ENCODE measurements at regions not wholly inside any gene's neighbourhood (a gene's known extent, or its start where the extent isn't known, plus 50 kb on each side); places are given as distances from the start of the nearest gene placed in this dataset.

DNA sequence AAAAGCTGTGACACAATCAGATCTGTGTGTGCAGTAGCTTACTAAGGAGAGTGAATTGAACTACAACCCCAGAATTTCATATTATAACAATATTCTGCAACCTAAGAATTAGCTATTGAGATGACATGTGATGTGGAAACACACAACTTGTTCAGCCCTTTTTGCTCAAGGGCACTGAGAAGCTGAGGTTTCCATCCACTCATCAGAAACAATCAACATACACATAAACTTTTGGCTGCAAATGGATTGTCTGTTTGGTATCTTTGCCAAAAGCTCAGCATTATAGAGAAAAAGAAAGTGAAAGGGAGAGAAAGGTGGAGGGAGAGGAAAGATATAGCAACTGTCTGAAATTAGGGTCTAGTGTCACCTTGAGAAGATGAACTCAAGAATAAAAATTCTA lies 117.2 kb upstream of the KLF7 start:
- Histone ChIP-seq H3K4me1 (ENCODE audit: control insufficient read depth in 1 of 2, low read depth in 2 of 2) (no peaks in the 10 kb centered on the region), H3K9me3 (no peaks in the 10 kb centered on the region), H3K27ac (no peak overlapping the region), H3K4me3 (no peak overlapping the region), H3K36me3 (no peaks in the 10 kb centered on the region), H3K27me3 (replicated peaks; ENCODE audit: insufficient read depth) (no peaks in the 10 kb centered on the region)
- TF ChIP-seq, protein P1, sequence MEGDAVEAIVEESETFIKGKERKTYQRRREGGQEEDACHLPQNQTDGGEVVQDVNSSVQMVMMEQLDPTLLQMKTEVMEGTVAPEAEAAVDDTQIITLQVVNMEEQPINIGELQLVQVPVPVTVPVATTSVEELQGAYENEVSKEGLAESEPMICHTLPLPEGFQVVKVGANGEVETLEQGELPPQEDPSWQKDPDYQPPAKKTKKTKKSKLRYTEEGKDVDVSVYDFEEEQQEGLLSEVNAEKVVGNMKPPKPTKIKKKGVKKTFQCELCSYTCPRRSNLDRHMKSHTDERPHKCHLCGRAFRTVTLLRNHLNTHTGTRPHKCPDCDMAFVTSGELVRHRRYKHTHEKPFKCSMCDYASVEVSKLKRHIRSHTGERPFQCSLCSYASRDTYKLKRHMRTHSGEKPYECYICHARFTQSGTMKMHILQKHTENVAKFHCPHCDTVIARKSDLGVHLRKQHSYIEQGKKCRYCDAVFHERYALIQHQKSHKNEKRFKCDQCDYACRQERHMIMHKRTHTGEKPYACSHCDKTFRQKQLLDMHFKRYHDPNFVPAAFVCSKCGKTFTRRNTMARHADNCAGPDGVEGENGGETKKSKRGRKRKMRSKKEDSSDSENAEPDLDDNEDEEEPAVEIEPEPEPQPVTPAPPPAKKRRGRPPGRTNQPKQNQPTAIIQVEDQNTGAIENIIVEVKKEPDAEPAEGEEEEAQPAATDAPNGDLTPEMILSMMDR (IDR thresholded peaks at IDR 0.05), result no peak
- ATAC-seq (ENCODE audit: insufficient number of reproducible peaks, low FRiP score, low read depth) (no peak), DNase-seq (ENCODE audit: low spot score) (no peak)

DNA sequence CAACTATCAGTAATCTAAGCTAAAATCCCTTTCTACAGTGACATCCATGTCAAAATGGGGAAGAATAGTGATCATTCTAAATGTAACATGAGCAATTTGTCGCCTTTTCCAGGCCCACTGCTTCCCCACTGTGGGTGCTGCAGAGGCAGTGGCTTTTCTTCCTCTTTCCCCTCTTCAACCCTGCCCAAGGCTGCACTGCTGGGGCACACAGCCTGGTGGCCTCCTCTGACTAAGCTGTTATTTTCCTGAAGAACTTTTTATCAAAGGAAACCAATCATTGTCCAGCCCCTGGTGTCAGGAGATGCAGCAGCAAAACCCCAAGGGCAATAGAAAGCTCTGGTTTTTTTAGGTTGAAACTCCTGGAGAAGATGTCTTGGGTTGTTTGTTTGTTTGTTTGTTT lies 117.6 kb upstream of the KLF7 start:
- DNase-seq (ENCODE audit: low spot score), result no peak
- TF ChIP-seq, protein P1 (IDR thresholded peaks at IDR 0.05), result no peak
- no peaks in the 10 kb centered on the region for H3K27me3 ChIP-seq (replicated peaks; ENCODE audit: insufficient read depth)
- H3K27ac ChIP-seq, result no peak overlapping the region
- no peaks in the 10 kb centered on the region for H3K36me3 ChIP-seq
- no peaks in the 10 kb centered on the region for H3K9me3 ChIP-seq
- H3K4me1 ChIP-seq (ENCODE audit: control insufficient read depth in 1 of 2, low read depth in 2 of 2), result no peaks in the 10 kb centered on the region
- no peak for ATAC-seq (ENCODE audit: insufficient number of reproducible peaks, low FRiP score, low read depth)
- no peak overlapping the region for H3K4me3 ChIP-seq

GRCh38 chr2:207284556-207285472 lies 119.1 kb upstream of the KLF7 start:
- Histone ChIP-seq H3K27ac (no peak overlapping the region), H3K9me3 (no peaks in the 10 kb centered on the region)
- ATAC-seq (ENCODE audit: insufficient number of reproducible peaks, low FRiP score, low read depth), result no peak

GRCh38 chr2:207285473-207285815 lies 119.7 kb upstream of the KLF7 start:
- DNase-seq (ENCODE audit: low spot score), result no peak
- no peak overlapping the region for H3K4me3 ChIP-seq
- H3K27ac ChIP-seq, result no peak overlapping the region
- no peaks in the 10 kb centered on the region for H3K27me3 ChIP-seq (replicated peaks; ENCODE audit: insufficient read depth)
- no peaks in the 10 kb centered on the region for H3K9me3 ChIP-seq
- TF ChIP-seq, protein P1 (IDR thresholded peaks at IDR 0.05), result no peak
- H3K36me3 ChIP-seq, result no peaks in the 10 kb centered on the region
- no peaks in the 10 kb centered on the region for H3K4me1 ChIP-seq (ENCODE audit: control insufficient read depth in 1 of 2, low read depth in 2 of 2)
- no peak for ATAC-seq (ENCODE audit: insufficient number of reproducible peaks, low FRiP score, low read depth)

More at GRCh38 chr2:207284556-207285472, 119.1 kb upstream of the KLF7 start:
- Histone ChIP-seq H3K4me1 (ENCODE audit: control insufficient read depth in 1 of 2, low read depth in 2 of 2) (no peaks in the 10 kb centered on the region), H3K36me3 (no peaks in the 10 kb centered on the region), H3K27me3 (replicated peaks; ENCODE audit: insufficient read depth) (no peaks in the 10 kb centered on the region), H3K4me3 (no peak overlapping the region)
- TF ChIP-seq, protein P1 (IDR thresholded peaks at IDR 0.05), result no peak
- DNase-seq (ENCODE audit: low spot score), result no peak

DNA sequence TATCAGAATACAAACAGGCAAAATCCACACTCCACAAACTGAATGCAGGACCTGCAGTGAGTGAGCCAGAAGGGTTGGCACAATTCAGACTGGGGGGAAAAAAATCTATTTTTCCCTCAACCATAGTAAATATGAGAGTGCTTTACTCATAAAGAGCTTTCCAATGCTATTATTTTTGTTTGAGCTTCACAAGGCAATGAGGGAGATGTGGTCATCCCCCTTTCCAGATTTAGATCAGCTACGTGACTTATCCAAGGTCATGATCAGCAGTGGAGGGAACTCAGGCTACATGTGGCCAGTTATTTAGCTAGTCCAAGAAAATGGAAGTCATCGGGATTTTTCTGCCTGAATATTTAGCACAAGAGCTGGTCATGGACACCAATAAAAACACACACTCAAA lies 120.4 kb upstream of the KLF7 start:
- TF ChIP-seq, protein P1 (IDR thresholded peaks at IDR 0.05), result no peak
- no peaks in the 10 kb centered on the region for H3K27me3 ChIP-seq (replicated peaks; ENCODE audit: insufficient read depth)
- H3K36me3 ChIP-seq, result no peaks in the 10 kb centered on the region
- H3K27ac ChIP-seq, result no peak overlapping the region
- DNase-seq (ENCODE audit: low spot score) (no peak), ATAC-seq (ENCODE audit: insufficient number of reproducible peaks, low FRiP score, low read depth) (no peak)
- no peaks in the 10 kb centered on the region for H3K4me1 ChIP-seq (ENCODE audit: control insufficient read depth in 1 of 2, low read depth in 2 of 2)
- H3K4me3 ChIP-seq, result no peak overlapping the region
- H3K9me3 ChIP-seq, result no peaks in the 10 kb centered on the region

All from thoracic aorta (tissue), 2 donors.